HG03135 (cell line): ENCODE measurements at regions not wholly inside any gene's neighbourhood (a gene's known extent, or its start where the extent isn't known, plus 50 kb on each side); places are given as distances from the start of the nearest gene placed in this dataset.

Source experiments
- ATAC-seq: cut with Tn5 transposase; IDR thresholded peaks from one replicate; pipeline ENCODE4 v1.9.1; 2021; ENCODE audit warnings: mild to moderate bottlenecking, moderate library complexity; ENCODE audit not compliant: unreplicated experiment

DNA sequence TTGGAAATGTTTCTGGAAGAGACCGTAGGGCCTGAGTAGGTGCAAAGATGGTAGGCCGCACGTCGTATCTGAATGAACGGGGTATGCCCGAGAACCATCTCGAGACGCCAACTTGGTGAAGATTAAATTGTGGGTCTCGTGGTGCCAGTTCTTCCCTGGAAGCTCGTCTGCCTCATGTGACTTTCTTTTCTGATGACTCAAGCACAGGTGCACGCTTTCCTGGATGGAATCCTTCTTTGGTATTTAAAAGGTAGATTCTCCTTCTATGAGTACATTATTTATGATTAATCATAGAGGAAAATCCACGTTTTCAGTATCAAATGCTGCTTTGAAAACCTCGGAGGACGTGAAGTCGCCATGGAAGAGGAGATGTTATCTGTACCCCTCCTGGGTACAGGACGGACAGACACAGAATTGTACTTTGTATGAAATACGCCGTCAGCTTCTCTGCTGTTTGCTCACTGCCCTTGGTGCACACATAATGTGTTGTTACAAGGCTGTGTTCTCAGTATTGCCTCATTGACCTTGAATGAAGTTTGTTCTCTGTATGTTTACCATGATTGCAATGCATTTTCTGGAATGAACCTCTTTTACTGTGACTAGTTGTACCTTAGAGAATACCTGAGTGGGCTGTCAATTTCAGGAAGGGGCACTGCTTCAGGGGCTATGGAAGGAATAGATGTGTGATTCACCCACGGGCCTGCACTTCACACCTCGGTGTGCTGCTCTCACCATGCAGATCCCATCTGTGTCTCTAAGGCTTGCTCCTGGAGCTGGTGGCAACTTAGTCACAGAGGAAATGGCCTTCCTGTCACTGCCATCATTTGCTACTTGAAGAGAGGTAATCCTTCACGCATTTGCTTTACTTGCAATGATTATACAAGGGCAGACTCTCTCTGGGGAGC lies 137.3 kb upstream of the RTL1 start:
- ATAC-seq, result no peak

DNA sequence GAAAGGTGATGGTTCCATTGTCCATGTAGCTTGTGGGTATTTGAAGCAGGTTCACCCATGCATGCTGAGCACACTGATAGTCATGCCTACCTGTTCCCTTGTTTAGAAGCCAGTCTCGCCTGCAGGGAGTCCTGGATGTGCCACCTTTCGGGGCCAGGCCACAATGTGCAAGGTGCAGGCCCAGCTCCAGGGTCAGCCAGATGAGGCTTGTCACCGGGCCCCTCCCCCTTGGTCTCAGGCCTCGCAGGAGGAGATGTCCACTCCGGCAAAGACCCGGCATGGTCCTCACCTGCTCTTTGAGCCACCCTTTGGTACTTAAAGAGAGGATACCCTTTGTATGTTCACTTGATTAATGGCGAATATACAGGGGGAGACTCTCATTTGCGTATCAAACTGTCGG lies 140.4 kb upstream of the RTL1 start:
- no peak for ATAC-seq

DNA sequence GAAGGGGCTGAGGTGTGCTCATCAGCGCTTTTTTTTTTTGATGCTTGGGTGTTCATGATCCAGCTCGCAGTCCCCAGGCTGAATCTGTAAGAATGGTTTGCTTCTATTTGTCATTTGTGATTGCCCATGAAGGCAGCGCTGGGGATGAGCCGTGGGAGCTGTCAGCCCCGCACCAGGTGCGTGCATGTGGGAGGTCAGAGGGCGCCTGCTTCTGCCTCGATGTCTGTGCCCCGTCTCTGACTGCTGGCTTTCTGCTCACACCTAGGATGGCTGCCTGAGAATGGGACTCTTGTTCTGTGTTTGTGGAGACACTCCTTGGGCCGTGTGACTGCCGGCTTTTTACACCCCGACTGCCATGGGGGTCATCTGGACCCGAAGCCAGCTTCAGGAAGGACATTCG lies 141.2 kb upstream of the RTL1 start:
- no peak for ATAC-seq

DNA sequence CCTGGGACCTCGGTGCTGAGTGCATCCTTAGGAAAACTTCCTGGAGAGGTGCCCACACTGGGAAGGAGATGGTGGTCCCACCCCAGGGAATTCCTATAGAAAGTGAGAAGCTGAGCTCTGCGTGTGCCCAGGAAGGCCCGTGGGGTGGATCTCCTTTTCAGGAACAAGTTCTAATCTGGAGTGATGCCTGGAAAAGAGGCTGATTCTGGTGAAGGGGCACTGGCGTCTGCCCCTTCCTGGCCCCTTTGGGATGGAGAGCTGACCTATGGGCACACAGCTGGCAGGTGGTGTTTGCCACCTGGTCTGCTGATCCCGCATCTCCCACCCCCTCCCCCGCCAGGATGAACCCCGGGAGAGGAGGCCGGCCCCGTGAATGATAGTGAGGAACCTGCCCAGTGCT lies 142.0 kb upstream of the RTL1 start:
- ATAC-seq, result no peak

DNA sequence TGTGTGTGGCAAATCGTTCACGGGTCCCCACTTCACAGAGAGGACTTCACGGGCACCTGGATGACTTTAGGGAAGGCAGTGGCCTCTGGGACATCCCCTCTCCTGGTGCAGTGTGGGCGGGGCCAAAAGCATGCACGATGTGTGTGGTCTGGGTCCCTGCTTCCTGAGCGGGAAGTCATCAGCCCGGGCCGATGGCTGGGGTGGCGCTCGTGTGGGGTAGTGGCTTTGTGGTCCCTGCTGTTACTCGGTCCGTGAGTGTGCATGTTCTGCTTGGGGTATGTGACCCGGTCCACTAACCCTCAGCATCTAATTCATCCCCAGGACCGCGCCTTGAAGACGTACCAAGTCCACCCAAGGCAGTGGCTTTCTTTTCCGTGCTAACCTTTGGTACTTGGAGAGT lies 142.5 kb upstream of the RTL1 start:
- no peak for ATAC-seq

DNA sequence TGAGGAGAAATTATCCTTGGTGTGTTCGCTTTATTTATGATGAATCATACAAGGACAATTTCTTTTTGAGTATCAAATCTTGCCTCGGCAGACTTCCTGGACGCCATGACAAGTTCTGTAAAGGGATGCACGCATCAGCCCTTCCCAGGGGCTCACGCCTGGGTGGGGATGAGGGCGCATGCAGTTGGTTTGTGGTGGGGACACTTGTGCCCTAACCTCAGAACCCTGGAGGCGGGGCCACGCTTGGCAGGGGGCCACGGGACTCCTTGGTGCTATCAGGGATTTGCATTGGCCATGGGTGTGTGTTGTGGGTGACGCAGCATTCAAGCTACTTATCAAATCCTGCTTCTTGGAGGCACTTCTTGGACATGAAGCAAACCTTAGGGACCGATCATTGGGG lies 143.8 kb upstream of the RTL1 start:
- no peak for ATAC-seq

DNA sequence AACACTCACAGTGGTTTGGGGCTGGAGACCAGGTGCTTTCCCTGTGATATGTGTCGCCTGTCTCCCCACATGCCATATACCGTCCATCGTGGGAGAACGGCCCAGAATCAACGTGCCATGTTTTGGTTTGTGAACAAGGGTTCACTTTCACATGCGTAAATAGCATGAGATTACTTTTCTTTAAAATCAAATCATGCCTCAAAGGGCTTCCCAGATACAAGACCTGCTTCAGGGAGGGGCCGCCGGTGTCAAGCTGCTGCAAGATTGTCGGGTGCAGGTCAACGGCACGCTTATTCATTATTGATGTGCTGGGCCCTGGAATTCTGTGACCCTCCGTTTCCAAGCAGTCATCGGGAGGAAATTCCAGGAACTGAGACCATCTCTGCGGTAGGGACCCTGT lies 145.2 kb upstream of the RTL1 start:
- no peak for ATAC-seq

DNA sequence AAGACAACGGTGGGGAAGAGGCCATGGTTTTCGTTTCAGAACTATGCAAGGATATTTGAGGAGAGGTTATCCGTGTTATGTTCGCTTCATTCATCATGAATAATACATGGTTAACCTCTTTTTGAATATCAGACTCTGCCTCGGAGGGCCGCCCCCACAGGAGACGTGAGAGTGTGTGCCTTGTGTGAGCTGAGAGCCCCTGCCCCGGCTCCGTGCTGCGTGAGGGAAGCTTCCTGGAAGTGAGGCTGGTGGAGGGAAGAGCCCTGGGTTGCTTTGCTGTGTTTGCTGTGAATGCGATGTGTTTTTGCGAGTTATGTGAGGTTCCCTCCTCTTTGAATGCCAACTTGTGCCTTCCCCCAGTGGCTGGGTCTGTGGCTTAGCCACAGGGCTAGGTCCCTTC lies 146.0 kb upstream of the RTL1 start:
- no peak for ATAC-seq

DNA sequence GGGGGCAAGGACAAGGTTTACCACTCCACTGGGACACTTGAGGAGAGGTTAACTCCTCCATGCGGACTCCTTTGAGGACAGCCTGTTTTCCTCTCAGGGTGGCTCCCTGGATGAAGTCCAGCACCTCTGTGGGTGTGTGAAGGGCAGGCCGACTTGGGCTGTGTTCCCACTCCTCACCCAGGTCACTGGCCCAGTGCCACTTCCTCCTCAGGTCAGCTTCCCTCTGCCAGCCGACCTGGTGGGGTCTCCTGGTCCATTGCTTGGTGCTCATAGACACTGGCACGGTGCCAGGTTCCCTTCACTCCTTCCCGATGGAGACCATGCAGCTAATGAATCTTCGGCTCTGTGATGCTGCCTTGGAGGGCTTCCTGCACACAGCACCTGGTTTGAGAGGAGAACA lies 146.4 kb upstream of the RTL1 start:
- ATAC-seq, result no peak

DNA sequence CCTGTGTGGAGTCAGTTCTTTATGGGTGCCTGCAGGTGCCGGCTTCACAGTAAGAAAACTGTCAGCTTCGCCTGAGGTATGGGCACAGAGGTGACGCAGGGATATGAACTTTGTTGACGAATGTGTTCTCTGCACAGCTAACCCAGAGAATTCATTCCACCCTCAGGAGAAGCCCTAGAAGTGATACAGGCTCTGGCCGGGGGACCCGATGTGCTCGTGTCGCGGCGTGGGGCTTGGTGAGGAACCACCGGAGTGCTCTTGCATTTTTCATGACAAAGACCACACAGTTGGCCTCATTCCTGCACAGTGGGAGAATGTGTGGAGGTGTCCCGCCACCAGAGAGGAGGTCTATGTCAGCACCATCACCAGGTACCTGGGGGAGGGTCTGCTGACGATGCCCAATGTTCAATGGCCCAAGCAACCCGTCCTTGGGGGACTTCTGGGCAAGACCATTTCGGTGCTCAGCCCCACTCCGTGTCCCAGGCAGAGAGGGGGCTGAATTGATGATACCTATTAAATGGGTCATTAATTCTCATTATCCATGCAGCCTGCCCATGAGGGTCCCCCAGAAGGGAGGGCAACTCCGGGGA lies 147.5 kb upstream of the RTL1 start:
- no peak for ATAC-seq

DNA sequence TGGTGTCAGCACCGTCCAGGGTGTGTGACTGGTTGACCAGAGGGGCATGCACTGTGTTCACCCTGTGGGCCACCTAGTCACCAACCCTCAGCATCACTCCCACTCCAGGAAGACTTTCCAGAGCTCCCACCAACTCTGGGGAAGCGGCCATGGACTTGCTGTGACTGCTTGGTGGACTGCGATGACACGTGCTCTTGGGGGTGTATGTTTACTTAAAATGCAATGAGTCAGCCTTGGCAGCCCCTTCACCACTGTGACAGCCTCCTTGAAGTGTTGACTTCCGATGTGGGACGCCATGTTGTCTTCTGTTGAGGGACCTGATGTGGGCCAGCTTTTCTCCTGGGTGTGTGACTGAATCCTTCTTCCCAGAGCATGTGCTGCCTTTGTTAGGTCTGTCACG lies 151.1 kb upstream of the RTL1 start:
- no peak for ATAC-seq

DNA sequence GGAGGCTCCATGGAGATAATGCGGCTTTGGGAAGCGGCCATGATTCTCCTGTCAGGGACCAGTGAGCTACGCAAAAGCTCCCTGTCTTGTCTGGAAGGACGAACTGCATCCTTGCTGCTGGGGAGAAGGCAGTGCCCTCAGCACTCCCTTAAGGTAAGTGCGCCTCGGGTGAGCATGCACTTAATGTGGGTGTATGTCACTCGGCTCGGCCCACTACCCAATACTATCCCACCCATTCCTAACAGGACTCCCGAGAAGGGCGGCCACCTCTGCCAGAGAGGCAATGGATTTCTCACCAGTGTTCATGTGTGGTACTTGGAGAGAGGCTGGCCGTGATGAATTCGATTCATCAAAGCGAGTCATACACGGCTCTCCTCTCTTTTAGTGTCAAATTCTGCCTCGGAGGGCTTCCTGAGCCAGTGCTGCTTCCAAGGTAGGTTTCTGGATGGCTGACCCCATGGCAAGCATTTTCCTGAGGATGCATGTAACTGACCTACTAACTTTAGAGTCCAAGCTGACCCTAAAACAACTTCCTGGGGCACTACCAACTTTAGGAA lies 151.7 kb upstream of the RTL1 start:
- ATAC-seq, result no peak

DNA sequence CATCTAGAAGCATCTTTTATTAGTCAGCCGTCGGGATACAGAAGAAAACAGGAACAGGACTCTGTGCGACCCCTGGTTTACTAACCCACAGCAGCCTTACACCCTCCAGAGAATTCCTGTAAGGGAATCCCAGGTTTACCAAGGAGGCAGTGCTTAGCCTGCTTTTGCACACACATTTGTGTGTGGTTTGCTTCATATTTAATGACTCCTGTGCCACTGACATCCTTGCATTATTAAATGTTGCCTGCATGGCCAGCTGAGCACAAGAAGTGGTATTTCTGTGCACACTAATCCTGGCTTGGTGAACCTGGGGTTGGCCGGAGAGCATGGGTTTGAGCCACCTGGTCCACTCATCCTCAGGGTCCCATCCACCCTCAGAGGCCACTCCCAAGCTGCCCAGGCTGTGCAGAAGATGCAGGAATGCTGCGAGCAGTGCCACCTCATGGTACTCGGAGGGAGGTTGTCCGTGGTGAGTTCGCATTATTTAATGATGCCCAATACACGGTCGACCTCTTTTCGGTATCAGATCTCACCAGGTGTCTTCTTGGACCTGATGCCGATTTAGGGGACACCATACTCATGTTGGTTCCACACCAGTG lies 152.4 kb upstream of the RTL1 start:
- no peak for ATAC-seq

DNA sequence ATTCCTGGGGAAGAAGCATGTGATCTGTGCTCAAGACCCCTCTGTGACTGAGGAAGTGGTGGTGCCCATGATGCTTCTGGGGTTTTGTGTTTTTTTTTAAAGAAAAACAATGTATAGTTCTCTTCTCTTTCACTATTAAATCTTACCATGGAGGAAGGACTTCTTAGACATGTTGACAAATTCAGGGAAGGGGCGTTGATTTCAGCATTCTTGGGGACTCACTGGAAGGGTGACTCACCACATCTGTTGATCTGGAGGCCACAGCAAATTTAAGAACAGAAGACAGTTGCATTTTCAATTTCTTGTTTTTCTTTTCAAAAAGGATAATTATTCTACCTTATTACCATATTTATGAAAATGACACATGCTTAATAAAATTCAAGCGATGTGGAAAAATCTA lies 152.9 kb upstream of the RTL1 start:
- no peak for ATAC-seq

DNA sequence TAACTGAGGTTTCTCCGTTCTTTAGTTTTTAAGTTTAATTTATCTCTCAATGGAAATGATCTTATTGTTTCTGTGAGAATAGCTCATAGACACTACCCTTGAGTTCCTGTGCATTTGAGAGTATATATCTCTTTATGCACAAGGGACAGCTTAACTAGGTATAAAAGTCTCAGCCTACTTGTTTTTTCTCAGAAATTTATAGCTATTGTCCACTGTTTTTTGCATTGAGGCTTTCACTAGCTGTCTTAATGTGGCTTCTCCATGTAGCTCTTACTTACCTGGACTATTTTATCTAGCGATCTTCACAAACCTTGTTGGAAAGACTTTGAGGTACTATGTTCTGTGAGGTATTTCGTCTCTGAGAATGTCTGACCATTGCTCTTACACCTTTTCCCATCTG lies 153.9 kb upstream of the RTL1 start:
- no peak for ATAC-seq

DNA sequence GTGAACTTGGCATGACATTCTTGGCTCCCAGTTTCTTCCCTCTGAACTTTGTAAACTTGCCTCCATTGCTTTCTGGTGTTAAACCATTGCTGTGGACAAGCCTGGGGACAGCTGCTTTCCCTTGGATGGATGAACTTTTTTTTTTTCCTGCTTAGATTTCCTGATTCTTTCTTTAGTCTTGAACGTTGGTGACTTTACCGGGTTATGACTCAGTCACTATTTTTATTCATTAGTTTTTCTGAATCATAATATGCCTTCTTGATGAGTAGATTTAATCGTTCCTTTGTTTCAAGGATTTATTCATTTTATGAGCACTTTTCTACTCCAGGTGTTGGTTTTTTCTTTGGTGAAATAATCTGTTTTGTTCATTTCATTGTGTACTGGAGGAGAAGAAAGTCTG lies 155.0 kb upstream of the RTL1 start:
- no peak for ATAC-seq

DNA sequence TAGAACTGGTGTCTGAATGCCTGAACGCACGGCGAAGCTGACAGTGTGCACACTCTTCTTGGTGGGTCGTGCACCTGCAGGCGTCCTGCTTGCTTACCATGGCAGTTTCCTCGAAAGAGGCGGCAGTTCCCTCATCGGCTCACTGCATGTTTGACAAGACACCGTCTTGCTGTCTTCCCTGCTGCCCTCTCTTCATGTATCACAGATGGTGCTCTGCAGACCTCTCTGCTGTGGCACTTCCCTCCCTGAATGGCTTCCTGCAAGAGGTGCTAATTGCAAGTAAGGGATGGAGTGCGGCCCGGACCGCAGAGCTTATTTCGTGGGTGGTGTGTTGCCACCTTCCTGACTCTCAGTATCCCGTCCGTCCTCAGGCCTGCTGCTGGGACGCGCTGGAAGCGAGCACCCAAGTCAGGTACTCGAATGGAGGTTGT lies 156.7 kb upstream of the RTL1 start:
- no peak for ATAC-seq

DNA sequence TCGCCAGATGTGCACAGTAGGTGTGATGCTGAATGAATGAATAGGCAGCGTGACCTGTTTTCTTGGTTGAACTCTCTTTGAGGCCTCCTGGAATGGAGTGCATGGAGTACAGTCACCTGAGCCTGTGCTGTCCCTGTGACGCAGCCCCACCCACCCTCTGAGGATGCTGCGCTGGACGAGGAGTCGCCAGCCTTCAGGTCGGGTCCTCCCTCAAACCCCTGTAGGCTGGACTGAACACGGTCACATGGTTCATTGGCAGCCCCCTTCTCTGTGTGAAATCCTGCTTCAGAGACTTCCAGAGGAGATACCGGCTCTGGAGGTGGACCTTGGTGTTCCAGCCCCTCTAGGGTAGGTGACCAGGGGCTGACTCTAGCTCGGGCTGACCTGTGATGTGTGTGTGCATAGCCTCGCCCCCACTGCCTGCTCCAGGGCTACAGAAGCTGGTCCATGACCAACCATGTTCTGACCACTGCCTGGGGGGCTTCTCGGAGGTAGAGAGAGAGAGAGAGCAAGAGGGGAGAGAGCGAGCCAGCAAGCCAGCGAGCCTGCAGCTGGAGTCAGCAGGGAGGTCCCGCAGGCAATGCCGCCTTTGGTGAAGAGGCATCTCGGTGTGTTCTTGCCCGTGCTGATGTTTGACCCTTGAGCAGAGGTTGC lies 158.0 kb upstream of the RTL1 start:
- ATAC-seq, result no peak

DNA sequence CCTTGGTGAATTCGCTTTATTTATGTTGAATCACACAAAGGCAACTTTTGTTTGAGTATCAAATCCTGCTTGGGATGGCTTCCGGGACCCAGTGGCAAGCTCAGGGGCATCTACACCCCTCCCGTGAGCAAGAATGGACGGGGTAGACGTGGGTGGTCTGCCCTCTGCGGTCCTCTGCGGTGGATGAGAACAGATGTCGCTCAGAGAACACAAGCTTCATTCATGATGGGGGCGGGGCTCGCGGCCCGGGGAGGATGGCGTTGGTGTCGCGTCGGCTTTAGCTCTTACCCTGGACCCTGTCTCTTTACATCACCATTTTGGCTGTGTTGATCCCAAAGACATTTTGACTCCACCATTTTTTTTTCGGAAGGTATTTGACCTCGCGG lies 158.5 kb upstream of the RTL1 start:
- ATAC-seq, result no peak

DNA sequence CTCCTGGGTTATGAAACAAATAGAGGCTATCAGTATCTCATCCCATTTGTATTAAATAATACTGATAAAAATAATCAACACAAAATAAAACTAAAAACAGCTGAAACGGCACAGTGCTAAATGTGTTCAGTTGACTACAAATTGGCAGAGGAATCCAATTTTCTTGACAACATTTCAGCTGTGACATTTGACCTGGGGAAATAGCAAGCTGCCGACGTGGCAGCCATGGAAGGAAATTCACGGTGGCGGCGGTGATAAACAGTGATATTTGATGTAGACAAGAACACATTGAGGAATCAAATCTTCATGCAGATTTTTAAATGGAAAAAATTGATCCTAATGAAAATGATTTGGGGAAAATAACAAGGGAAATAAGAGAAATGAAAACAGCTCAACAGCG lies 159.1 kb upstream of the RTL1 start:
- no peak for ATAC-seq

DNA sequence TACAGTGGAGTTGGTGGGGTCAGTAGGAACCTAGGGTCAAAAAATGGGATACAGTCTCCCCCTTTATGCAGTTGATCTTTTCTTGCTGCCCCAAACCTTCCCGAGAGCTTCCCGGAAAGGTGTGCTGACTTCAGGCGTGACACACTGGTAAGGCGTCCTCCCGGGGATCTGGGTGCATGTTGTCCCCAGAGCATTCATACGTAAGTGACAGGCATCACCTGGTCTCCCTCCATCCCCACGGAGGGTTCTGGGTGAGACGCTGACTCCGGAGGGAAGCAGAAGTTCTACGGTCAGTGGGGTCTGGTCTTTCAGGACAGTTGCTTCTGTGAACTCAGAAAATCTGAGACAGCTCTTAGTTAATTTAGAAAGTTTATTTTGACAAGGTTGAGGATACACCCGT lies 159.6 kb upstream of the RTL1 start:
- ATAC-seq, result no peak
